ENCODE measurements at regions not wholly inside any gene's neighbourhood (a gene's known extent, or its start where the extent isn't known, plus 50 kb on each side); places are given as distances from the start of the nearest gene placed in this dataset.

DNA sequence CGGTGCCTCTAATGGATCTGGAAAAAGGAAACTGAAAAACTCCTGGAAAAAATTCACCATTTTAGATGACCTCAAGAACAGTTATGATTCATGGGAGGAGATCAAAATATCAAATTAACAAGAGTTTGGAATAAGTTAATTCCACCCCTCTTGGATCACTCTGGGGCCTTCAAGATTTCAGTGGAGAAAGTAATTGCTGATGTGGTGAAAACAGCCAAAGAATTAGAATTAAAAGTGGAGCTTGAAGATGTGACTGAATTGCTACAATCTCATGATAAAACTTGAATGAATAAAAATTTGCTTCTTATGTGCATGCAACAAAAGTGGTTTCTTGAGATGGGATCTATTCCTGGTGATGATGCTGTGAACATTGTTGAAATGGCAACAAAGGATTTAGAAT lies 974.4 kb upstream of the GYPC start:
- H3K27me3 Mint-ChIP-seq (ENCODE audit: low read depth) = peaks cover 7% of the 10 kb centered on the region; the same call in 1 of the 2 replicates
- no peak for ATAC-seq
- POLR2A ChIA-PET = no interaction called here
- no peaks in the 10 kb centered on the region for H3K4me1 Mint-ChIP-seq
- H3K36me3 Mint-ChIP-seq = peaks cover 48% of the 10 kb centered on the region
- H3K27ac Mint-ChIP-seq = no peak overlapping the region
- H3K4me3 Mint-ChIP-seq = no peak overlapping the region
- no peak for DNase-seq (ENCODE audit: low spot score)
- CTCF ChIA-PET = no interaction called here
- no peak for TF ChIP-seq ZBTB21 (CRISPR knock-in tag; IDR thresholded peaks at IDR 0.05; ENCODE audit: borderline replicate concordance)
- no peak for TF ChIP-seq EMX1 (CRISPR knock-in tag; IDR thresholded peaks at IDR 0.05)
- TF ChIP-seq HMGA2 (CRISPR knock-in tag; IDR thresholded peaks at IDR 0.05) = no peak
- no peak for TF ChIP-seq ZNF263 (CRISPR knock-in tag; IDR thresholded peaks at IDR 0.05; ENCODE audit: low read depth)
- no peak for TF ChIP-seq SMAD3 (CRISPR knock-in tag; IDR thresholded peaks at IDR 0.05; ENCODE audit: borderline replicate concordance)
- no peak for TF ChIP-seq NR2C2 (CRISPR knock-in tag; IDR thresholded peaks at IDR 0.05)
- TF ChIP-seq TP53 (CRISPR knock-in tag; IDR thresholded peaks at IDR 0.05) = no peak
- TF ChIP-seq MAX (CRISPR knock-in tag; IDR thresholded peaks at IDR 0.05) = no peak
- no peak for TF ChIP-seq FOXK1 (CRISPR knock-in tag; IDR thresholded peaks at IDR 0.05)
- TF ChIP-seq, protein P1, sequence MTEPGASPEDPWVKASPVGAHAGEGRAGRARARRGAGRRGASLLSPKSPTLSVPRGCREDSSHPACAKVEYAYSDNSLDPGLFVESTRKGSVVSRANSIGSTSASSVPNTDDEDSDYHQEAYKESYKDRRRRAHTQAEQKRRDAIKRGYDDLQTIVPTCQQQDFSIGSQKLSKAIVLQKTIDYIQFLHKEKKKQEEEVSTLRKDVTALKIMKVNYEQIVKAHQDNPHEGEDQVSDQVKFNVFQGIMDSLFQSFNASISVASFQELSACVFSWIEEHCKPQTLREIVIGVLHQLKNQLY (CRISPR knock-in tag; IDR thresholded peaks at IDR 0.05) = no peak
- no peak for TF ChIP-seq ZNF416 (CRISPR knock-in tag; IDR thresholded peaks at IDR 0.05)
- TF ChIP-seq JAZF1 (CRISPR knock-in tag; IDR thresholded peaks at IDR 0.05) = no peak
- no peak for TF ChIP-seq FOXJ3 (CRISPR knock-in tag; IDR thresholded peaks at IDR 0.05; ENCODE audit: borderline replicate concordance)
- TF ChIP-seq ELF4 (CRISPR knock-in tag; IDR thresholded peaks at IDR 0.05; ENCODE audit: low read depth) = no peak
- peaks cover 68% of the 10 kb centered on the region for H3K9me3 Mint-ChIP-seq

DNA sequence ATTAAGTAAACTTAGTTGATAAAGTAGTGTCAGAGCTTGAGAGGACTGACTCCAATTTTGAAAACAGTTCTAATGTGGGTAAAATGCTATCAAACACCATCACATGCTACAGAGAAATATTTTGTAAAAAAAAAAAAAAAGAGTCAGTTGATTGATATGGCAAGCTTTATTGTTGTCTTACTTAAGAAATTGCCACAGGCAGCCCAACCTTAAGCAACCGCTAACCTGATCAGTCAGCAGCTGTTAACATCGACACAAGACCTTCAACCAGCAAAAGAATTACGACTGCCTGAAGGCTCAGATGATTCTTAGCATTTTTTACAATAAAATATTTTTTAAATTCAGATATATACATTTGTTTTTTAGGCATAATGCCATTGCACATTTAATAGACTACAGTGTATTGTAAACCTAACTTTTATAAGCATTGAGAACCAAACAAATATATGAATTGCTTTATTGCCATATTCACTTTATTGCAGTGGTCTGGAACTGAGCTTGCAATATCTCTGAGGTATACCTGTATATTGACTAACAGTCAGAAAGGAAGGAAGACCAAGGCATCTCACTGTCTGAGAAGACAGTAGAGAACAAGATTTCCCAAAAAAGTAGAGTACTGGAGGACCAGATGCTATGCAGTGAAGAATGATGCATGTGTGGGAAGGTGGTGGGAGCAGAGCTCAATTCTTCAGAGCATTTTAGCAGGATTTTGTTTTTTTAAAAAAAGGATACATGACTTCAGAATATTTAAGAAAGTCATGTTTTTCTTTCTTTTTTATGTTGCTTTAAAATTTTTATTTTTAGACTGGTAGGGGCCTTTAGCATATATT lies 973.8 kb upstream of the GYPC start:
- POLR2A ChIA-PET = interaction anchor here (0.6 kb wide), 1 partner anchor 9 kb away, joined by 3 read pairs; no protein-coding TSS in a partner anchor

DNA sequence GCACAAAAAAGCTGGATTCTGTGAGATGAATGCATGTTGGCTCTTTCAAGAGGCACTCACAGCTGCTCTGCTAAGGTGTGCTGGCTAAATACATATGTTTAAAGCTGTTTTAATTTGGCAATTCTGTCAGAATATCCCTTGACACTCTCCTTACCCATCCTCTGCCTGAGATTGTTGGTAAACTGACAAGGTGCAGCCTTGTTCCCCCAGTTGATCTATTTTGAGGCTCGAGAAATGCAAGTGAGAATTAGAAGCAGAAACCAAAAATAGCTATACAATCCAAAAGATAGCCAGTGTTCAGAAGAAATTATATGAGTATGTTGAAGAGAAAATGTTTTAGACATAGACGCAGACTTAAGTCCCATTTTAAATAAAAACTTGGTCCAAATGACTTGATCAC lies 971.7 kb upstream of the GYPC start:
- ChIA-PET CTCF (no interaction called here), POLR2A (no interaction called here)
- H3K27ac Mint-ChIP-seq = no peak overlapping the region
- ATAC-seq = no peak
- DNase-seq (ENCODE audit: low spot score) = no peak
- no peak overlapping the region for H3K4me3 Mint-ChIP-seq
- H3K27me3 Mint-ChIP-seq (ENCODE audit: low read depth) = peaks cover 7% of the 10 kb centered on the region; the same call in 1 of the 2 replicates
- TF ChIP-seq PRDM15 (CRISPR knock-in tag; IDR thresholded peaks at IDR 0.05) (no peak), AR (CRISPR knock-in tag; IDR thresholded peaks at IDR 0.05) (no peak), JAZF1 (CRISPR knock-in tag; IDR thresholded peaks at IDR 0.05) (no peak), SP1 (CRISPR knock-in tag; conservative IDR thresholded peaks at IDR 0.05) (no peak), ZNF121 (CRISPR knock-in tag; IDR thresholded peaks at IDR 0.05) (no peak)
- H3K4me1 Mint-ChIP-seq = no peaks in the 10 kb centered on the region
- H3K36me3 Mint-ChIP-seq = peaks cover 30% of the 10 kb centered on the region
- H3K9me3 Mint-ChIP-seq = peaks cover 41% of the 10 kb centered on the region

More for the DNA sequence above, 973.8 kb upstream of the GYPC start:
- peaks cover 45% of the 10 kb centered on the region for H3K36me3 Mint-ChIP-seq
- no peak for ATAC-seq
- CTCF ChIA-PET = no interaction called here
- H3K4me1 Mint-ChIP-seq = no peaks in the 10 kb centered on the region
- H3K4me3 Mint-ChIP-seq = no peak overlapping the region
- TF ChIP-seq ZNF671 (CRISPR knock-in tag; IDR thresholded peaks at IDR 0.05) = no peak
- TF ChIP-seq MYBL2 (CRISPR knock-in tag; IDR thresholded peaks at IDR 0.05) = no peak
- TF ChIP-seq ESRRA (CRISPR knock-in tag; IDR thresholded peaks at IDR 0.05; ENCODE audit: borderline replicate concordance) = no peak
- TF ChIP-seq GABPB1 (CRISPR knock-in tag; IDR thresholded peaks at IDR 0.05) = no peak
- TF ChIP-seq SMAD4 (CRISPR knock-in tag; IDR thresholded peaks at IDR 0.05) = no peak
- TF ChIP-seq, protein P2, sequence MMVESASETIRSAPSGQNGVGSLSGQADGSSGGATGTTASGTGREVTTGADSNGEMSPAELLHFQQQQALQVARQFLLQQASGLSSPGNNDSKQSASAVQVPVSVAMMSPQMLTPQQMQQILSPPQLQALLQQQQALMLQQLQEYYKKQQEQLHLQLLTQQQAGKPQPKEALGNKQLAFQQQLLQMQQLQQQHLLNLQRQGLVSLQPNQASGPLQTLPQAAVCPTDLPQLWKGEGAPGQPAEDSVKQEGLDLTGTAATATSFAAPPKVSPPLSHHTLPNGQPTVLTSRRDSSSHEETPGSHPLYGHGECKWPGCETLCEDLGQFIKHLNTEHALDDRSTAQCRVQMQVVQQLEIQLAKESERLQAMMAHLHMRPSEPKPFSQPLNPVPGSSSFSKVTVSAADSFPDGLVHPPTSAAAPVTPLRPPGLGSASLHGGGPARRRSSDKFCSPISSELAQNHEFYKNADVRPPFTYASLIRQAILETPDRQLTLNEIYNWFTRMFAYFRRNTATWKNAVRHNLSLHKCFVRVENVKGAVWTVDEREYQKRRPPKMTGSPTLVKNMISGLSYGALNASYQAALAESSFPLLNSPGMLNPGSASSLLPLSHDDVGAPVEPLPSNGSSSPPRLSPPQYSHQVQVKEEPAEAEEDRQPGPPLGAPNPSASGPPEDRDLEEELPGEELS (CRISPR knock-in tag; IDR thresholded peaks at IDR 0.05) = no peak
- TF ChIP-seq, protein P3, sequence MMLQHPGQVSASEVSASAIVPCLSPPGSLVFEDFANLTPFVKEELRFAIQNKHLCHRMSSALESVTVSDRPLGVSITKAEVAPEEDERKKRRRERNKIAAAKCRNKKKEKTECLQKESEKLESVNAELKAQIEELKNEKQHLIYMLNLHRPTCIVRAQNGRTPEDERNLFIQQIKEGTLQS (CRISPR knock-in tag; conservative IDR thresholded peaks at IDR 0.05) = no peak
- TF ChIP-seq ATF1 (CRISPR knock-in tag; IDR thresholded peaks at IDR 0.05) = no peak
- peaks cover 62% of the 10 kb centered on the region for H3K9me3 Mint-ChIP-seq
- H3K27me3 Mint-ChIP-seq (ENCODE audit: low read depth) = peaks cover 7% of the 10 kb centered on the region; the same call in 1 of the 2 replicates
- DNase-seq (ENCODE audit: low spot score) = no peak
- H3K27ac Mint-ChIP-seq = no peak overlapping the region

Data from WTC11 (cell line).